PC-9 (cell line): ENCODE measurements at regions not wholly inside any gene's neighbourhood (a gene's known extent, or its start where the extent isn't known, plus 50 kb on each side); places are given as distances from the start of the nearest gene placed in this dataset.

ENCODE experiments used
- BruUV-seq: library from RNA; stranded (reverse); fragments of 400-500 nt; replicated peaks from 2 replicates; lab custom pipeline; 2021; lab: Mats Ljungman, UMichigan
- CTCF ChIA-PET: fragments of 300-600 bp; sonication (Branson Sonifier 250); formaldehyde crosslinking; loops from one replicate; lab custom pipeline; 2022; ENCODE audit warnings: antibody characterized with exemption; lab: Charles Lee
- POLR2A ChIA-PET: fragments of 300-600 bp; sonication (Branson Sonifier 250); formaldehyde crosslinking; loops from one replicate; lab custom pipeline; 2022; ENCODE audit warnings: antibody characterized with exemption; ENCODE audit not compliant: unreplicated experiment; lab: Charles Lee
- DNase-seq, 2 experiments: peaks; one replicate each; pipeline versions ENCODE4 v3.0.0 to v3.0.0-alpha.2; 2015 to 2022; ENCODE audit warnings: mixed read lengths in 1 of 2
- H2AFZ ChIP-seq: fragments of 200-600 bp; sonication (generic); 2 replicates; pipeline ENCODE4 v1.8.1; 2017; ENCODE audit warnings: antibody characterized with exemption
- H3F3A ChIP-seq: fragments of 200-600 bp; sonication (generic); 2 replicates; pipeline ENCODE4 v1.8.1; 2017; ENCODE audit warnings: antibody characterized with exemption, mild to moderate bottlenecking, low read depth; ENCODE audit not compliant: insufficient read depth
- H3K27ac ChIP-seq: fragments of 200-600 bp; sonication (generic); 2 replicates; pipeline ENCODE4 v1.6.1; 2016; ENCODE audit warnings: mixed run types
- H3K27me3 ChIP-seq: fragments of 200-600 bp; sonication (generic); 2 replicates; pipeline ENCODE4 v1.6.1; 2016; ENCODE audit warnings: low read depth, mixed run types; ENCODE audit not compliant: insufficient read depth
- H3K36me3 ChIP-seq: fragments of 200-600 bp; sonication (generic); 2 replicates; pipeline ENCODE4 v1.6.1; 2016; ENCODE audit warnings: low read depth, mixed run types
- H3K4me1 ChIP-seq: fragments of 200-600 bp; sonication (generic); replicated peaks from 2 replicates; pipeline ENCODE4 v1.6.1; 2016; ENCODE audit warnings: mixed run types; ENCODE audit not compliant: insufficient read depth
- H3K4me2 ChIP-seq: fragments of 200-600 bp; sonication (generic); 2 replicates; pipeline ENCODE4 v1.6.1; 2017; ENCODE audit warnings: mixed run types
- H3K4me3 ChIP-seq: fragments of 200-600 bp; sonication (generic); 2 replicates; pipeline ENCODE4 v1.6.1; 2016; ENCODE audit warnings: mixed run types
- H3K79me2 ChIP-seq: fragments of 200-600 bp; sonication (generic); 2 replicates; pipeline ENCODE4 v1.6.1; 2017; ENCODE audit warnings: low read depth, mixed run types
- H3K9me2 ChIP-seq: fragments of 200-600 bp; sonication (generic); 2 replicates; pipeline ENCODE4 v1.8.1; 2017; ENCODE audit warnings: mild to moderate bottlenecking; ENCODE audit not compliant: insufficient read depth
- H3K9me3 ChIP-seq: fragments of 200-600 bp; sonication (generic); 2 replicates; pipeline ENCODE4 v1.8.1; 2016; ENCODE audit warnings: low read depth; ENCODE audit not compliant: insufficient read depth
- H4K20me1 ChIP-seq: fragments of 200-600 bp; sonication (generic); 2 replicates; pipeline ENCODE4 v1.8.1; 2017; ENCODE audit not compliant: insufficient read depth
- EZH2 ChIP-seq: fragments of 200-600 bp; sonication (generic); IDR thresholded peaks from 2 replicates; pipeline ENCODE4 v1.8.0; 2017; ENCODE audit warnings: antibody characterized with exemption, low read depth
- intact Hi-C: fragments of 100-400 bp; cut with micrococcal nuclease; formaldehyde crosslinking; loops from one replicate; pipeline ENCODE4 v1.10.0; 2022; ENCODE audit not compliant: unreplicated experiment
- TF ChIP-seq, protein P1 (sequence below): fragments of 200-600 bp; sonication (generic); conservative IDR thresholded peaks from 2 replicates; pipeline ENCODE4 v1.6.1; 2017; ENCODE audit warnings: mixed run types, antibody characterized with exemption, mild to moderate bottlenecking, moderate library complexity

DNA sequence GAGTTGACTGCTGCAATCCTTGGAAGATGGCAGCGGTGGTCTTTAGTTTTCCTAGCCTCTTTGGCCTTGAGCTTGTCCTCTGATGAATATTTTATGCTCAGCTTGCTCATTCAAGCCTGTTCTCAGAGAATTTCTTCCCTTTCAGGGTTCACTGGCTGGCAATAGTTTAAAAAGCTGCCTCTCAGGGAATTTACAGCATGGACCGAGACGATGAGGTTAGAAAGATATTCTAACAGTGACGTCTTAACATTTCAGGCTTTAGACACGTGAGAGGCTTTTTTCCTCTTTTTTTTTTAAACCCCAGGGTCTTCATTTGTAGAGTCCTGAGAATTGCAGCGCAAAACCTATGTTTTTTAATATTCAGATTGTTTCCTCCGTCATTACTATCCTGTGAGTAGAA, 120.3 kb upstream of the CLSTN2 start:
- no peak for DNase-seq
- H3K9me3 ChIP-seq = no peaks in the 10 kb centered on the region
- no peaks in the 10 kb centered on the region for H3K79me2 ChIP-seq
- peaks cover 3% of the 10 kb centered on the region for H3K27me3 ChIP-seq
- H4K20me1 ChIP-seq = no peaks in the 10 kb centered on the region
- CTCF ChIA-PET = no interaction called here
- no TSS peak for BruUV-seq
- H3K27ac ChIP-seq = no peak overlapping the region
- no peak overlapping the region for H2AFZ ChIP-seq
- TF ChIP-seq EZH2 = no peak
- TF ChIP-seq, protein P1, sequence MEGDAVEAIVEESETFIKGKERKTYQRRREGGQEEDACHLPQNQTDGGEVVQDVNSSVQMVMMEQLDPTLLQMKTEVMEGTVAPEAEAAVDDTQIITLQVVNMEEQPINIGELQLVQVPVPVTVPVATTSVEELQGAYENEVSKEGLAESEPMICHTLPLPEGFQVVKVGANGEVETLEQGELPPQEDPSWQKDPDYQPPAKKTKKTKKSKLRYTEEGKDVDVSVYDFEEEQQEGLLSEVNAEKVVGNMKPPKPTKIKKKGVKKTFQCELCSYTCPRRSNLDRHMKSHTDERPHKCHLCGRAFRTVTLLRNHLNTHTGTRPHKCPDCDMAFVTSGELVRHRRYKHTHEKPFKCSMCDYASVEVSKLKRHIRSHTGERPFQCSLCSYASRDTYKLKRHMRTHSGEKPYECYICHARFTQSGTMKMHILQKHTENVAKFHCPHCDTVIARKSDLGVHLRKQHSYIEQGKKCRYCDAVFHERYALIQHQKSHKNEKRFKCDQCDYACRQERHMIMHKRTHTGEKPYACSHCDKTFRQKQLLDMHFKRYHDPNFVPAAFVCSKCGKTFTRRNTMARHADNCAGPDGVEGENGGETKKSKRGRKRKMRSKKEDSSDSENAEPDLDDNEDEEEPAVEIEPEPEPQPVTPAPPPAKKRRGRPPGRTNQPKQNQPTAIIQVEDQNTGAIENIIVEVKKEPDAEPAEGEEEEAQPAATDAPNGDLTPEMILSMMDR = no peak
- POLR2A ChIA-PET = no interaction called here
- no peak overlapping the region for H3K4me2 ChIP-seq
- H3K9me2 ChIP-seq = no peaks in the 10 kb centered on the region
- intact Hi-C loops = no loop called here
- no peaks in the 10 kb centered on the region for H3F3A ChIP-seq
- H3K4me1 ChIP-seq = no peaks in the 10 kb centered on the region
- no peaks in the 10 kb centered on the region for H3K36me3 ChIP-seq
- no peak overlapping the region for H3K4me3 ChIP-seq

DNA sequence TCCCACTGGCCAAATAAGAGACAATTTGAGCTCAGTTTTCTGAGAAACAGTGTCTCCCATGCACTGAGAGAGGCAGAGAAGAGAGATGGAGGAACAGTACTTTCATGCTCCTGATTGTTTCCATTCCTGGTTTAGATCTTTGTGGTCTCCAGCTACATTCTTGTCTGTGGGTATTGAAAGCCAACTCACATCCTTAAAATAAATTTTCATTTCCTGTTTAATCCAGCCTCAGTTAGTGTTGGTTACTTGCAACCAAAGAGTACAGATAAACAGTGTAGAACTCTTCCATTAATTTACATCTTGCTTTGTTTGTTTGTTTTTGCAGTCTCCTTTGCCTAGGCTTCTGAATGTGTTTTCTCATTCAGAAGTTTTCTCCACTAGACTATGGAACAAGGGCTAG, 123.7 kb upstream of the CLSTN2 start:
- no TSS peak for BruUV-seq
- no peak overlapping the region for H3K4me2 ChIP-seq
- H3K27me3 ChIP-seq = no peaks in the 10 kb centered on the region; the same call in 1 of the 2 replicates
- no peaks in the 10 kb centered on the region for H3K9me2 ChIP-seq
- H3K4me3 ChIP-seq = no peak overlapping the region
- no peaks in the 10 kb centered on the region for H4K20me1 ChIP-seq
- H3K27ac ChIP-seq = no peak overlapping the region
- DNase-seq = no peak
- no peaks in the 10 kb centered on the region for H3F3A ChIP-seq
- ChIA-PET POLR2A (interaction anchor here (0.5 to 0.6 kb wide), 2 partner anchors 60 to 184 kb away, joined by 3 read pairs; no protein-coding TSS in a partner anchor), CTCF (no interaction called here)
- H3K4me1 ChIP-seq = no peaks in the 10 kb centered on the region
- intact Hi-C loops = no loop called here
- TF ChIP-seq, protein P1 = no peak
- no peaks in the 10 kb centered on the region for H3K9me3 ChIP-seq
- H3K79me2 ChIP-seq = no peaks in the 10 kb centered on the region
- H2AFZ ChIP-seq = no peak overlapping the region
- no peaks in the 10 kb centered on the region for H3K36me3 ChIP-seq

DNA sequence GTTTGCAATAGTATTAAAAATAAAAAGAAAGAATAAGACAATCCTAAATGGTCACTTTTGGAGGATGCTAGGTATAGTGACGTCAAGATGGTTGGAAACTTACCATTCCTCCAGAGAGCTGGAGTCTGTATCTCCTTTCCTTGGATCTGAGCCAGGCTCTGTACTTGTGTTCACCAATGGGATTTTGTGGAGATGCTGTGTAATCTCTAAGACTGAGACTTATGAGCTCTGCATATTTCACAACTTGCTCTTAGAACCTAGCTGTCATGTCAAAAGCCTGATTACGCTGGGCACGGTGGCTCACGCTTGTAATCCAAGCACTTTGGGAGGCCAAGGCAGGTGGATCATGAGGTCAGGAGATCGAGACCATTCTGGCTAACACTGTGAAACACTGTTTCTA, 126.8 kb upstream of the CLSTN2 start:
- ChIA-PET CTCF (no interaction called here), POLR2A (no interaction called here)
- H3K79me2 ChIP-seq = no peaks in the 10 kb centered on the region
- intact Hi-C loops = no loop called here
- H3K27me3 ChIP-seq = peaks cover 3% of the 10 kb centered on the region; the same call in 1 of the 2 replicates
- no peak for DNase-seq
- H3F3A ChIP-seq = no peaks in the 10 kb centered on the region
- H3K4me1 ChIP-seq = no peaks in the 10 kb centered on the region
- no peaks in the 10 kb centered on the region for H3K36me3 ChIP-seq
- H3K27ac ChIP-seq = no peak overlapping the region
- H3K9me2 ChIP-seq = no peaks in the 10 kb centered on the region; the same call in 1 of the 2 replicates
- no peaks in the 10 kb centered on the region for H3K9me3 ChIP-seq
- no peak overlapping the region for H2AFZ ChIP-seq
- TF ChIP-seq, protein P1 = no peak
- no peak for TF ChIP-seq EZH2
- H3K4me2 ChIP-seq = no peak overlapping the region
- no TSS peak for BruUV-seq
- no peak overlapping the region for H3K4me3 ChIP-seq
- no peaks in the 10 kb centered on the region for H4K20me1 ChIP-seq
